ENCODE measurements at regions not wholly inside any gene's neighbourhood (a gene's known extent, or its start where the extent isn't known, plus 50 kb on each side); places are given as distances from the start of the nearest gene placed in this dataset.

DNA sequence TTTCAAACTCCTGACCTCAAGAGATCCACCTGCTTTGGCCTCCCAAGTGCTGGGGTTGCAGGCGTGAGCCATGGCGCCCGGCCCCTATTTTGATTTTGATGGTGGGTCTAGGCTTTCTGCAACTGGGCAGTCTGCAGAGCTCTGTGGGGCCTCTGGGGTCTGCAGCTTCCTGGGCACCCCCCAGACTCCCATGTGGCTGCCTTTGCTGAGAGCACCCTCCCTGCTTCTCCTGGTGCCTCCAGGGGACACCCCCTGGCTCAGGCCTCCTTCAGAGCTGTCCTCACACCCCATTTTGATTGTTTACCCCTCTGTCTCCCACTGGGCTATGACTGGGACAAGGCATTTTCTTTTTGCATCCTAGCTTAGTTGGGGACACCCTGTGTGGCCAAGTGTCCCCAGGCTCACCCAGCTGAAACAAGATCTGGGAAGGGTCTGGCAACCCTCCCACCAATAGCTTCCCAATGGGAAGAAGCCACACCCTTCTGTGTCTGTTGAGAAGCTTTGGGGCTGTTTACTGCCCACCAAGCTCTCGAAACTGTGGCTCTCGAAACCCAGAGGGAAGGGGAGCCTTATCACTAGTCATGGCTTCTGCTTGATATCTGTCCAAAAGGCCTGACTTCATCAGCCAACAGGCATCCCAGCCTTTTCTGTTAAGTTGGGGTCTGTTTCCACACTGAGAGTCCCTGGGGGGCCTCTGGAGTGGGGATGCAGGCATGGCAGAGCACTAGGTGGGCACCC is 204.4 kb upstream of the IER5L start:
- TF ChIP-seq, protein P1, sequence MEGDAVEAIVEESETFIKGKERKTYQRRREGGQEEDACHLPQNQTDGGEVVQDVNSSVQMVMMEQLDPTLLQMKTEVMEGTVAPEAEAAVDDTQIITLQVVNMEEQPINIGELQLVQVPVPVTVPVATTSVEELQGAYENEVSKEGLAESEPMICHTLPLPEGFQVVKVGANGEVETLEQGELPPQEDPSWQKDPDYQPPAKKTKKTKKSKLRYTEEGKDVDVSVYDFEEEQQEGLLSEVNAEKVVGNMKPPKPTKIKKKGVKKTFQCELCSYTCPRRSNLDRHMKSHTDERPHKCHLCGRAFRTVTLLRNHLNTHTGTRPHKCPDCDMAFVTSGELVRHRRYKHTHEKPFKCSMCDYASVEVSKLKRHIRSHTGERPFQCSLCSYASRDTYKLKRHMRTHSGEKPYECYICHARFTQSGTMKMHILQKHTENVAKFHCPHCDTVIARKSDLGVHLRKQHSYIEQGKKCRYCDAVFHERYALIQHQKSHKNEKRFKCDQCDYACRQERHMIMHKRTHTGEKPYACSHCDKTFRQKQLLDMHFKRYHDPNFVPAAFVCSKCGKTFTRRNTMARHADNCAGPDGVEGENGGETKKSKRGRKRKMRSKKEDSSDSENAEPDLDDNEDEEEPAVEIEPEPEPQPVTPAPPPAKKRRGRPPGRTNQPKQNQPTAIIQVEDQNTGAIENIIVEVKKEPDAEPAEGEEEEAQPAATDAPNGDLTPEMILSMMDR (conservative IDR thresholded peaks at IDR 0.05; ENCODE audit: low read depth, low read length): no peak
- TF ChIP-seq EZH2 (IDR thresholded peaks at IDR 0.05; ENCODE audit: borderline replicate concordance, low read depth, low read length, poor library complexity, severe bottlenecking): no peak
